ENCODE measurements at regions not wholly inside any gene's neighbourhood (a gene's known extent, or its start where the extent isn't known, plus 50 kb on each side); places are given as distances from the start of the nearest gene placed in this dataset.

DNA sequence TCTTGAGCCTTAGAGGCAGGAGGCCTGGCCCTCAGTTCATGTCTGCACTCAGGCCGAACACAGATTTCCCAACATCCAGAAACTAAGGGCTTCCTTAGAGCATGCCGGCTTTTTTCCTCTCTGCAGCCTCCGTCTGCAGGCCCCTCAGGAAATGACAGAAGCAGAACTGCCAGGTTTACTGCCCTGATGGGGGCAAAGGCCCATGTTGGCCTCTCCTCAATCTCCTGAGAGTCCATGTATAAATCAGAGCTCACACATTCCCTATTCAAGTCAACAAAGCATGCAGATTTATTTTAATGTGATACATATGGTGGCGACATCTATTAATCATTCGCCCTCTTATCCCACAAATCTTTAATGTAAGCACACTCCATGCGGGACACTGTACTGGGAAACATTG, 475.6 kb upstream of the HS6ST1 start:
- H3K9me1 ChIP-seq (ENCODE audit: control insufficient read depth, extremely low read depth, insufficient read depth, low read length), result no peaks in the 10 kb centered on the region
- no peak for TF ChIP-seq EZH2 (IDR thresholded peaks at IDR 0.05; ENCODE audit: low read length)
- TF ChIP-seq CTCF (optimal IDR thresholded peaks at IDR 0.05 in 1 of 3, IDR thresholded peaks at IDR 0.05 in 1 of 3, conservative IDR thresholded peaks at IDR 0.05 in 1 of 3; ENCODE audit: extremely low read depth in 1 of 3, insufficient read depth in 2 of 3, low read length in 3 of 3), result no peak
- H3K27ac ChIP-seq (ENCODE audit: control insufficient read depth, insufficient read depth, low read length), result no peak overlapping the region
- H3K9me3 ChIP-seq (ENCODE audit: control insufficient read depth, low read depth, low read length), result no peaks in the 10 kb centered on the region
- H3K4me1 ChIP-seq (ENCODE audit: control insufficient read depth, extremely low read depth, insufficient read depth, low read length), result peaks cover 4% of the 10 kb centered on the region
- H2AFZ ChIP-seq (ENCODE audit: control insufficient read depth, low read length), result no peak overlapping the region
- H3K27me3 ChIP-seq (ENCODE audit: control insufficient read depth, extremely low read depth, insufficient read depth, low read length), result peaks cover 3% of the 10 kb centered on the region
- no peaks in the 10 kb centered on the region for H3K79me2 ChIP-seq (ENCODE audit: control insufficient read depth, insufficient read depth, low read length)
- no peaks in the 10 kb centered on the region for H4K20me1 ChIP-seq (ENCODE audit: control insufficient read depth, extremely low read depth, insufficient read depth, low read length)
- DNase-seq (ENCODE audit: low read depth, low spot score), result no peak
- H3K4me2 ChIP-seq (ENCODE audit: control insufficient read depth, extremely low read depth, insufficient read depth, low read depth, low read length), result no peak overlapping the region
- FAIRE-seq, result no peak
- H3K4me3 ChIP-seq (ENCODE audit: control insufficient read depth in 2 of 3, extremely low read depth in 1 of 3, insufficient read depth in 2 of 3, low read depth in 1 of 3, low read length in 3 of 3), result no peak overlapping the region
- H3K9ac ChIP-seq (ENCODE audit: control insufficient read depth, extremely low read depth, insufficient read depth, low read length), result no peak overlapping the region
- H3K36me3 ChIP-seq (ENCODE audit: control insufficient read depth in 2 of 2, extremely low read depth in 1 of 2, insufficient read depth in 2 of 2, low read length in 2 of 2), result no peaks in the 10 kb centered on the region
- dilution Hi-C loops (cut with MboI; ENCODE audit: extremely low pct_ligation_motif_present, low sequenced_read_pairs), result no loop called here

DNA sequence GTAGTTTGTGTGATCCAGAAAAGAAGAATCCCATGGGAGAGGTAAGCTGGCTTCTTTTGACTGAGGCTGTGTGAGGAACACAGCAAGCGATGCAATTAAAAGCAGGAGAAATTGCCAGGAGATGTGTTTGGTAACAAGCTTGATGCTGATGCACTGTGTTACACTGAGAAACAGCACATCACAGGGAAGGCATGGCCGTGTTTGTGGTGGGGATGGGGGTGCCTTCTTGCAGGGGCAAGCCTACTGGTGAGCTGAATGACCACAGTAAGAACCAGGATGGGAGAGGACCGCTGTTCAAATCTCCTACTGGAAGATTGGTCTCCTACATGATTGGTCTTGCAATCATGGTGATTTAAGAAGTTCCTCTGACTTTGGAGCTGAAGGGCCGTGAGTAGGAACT, 477.7 kb upstream of the HS6ST1 start:
- dilution Hi-C loops (cut with MboI; ENCODE audit: extremely low pct_ligation_motif_present, low sequenced_read_pairs), result no loop called here
- DNase-seq (ENCODE audit: low read depth, low spot score), result no peak

More for the DNA sequence above, 477.7 kb upstream of the HS6ST1 start:
- TF ChIP-seq CTCF (optimal IDR thresholded peaks at IDR 0.05 in 1 of 3, IDR thresholded peaks at IDR 0.05 in 1 of 3, conservative IDR thresholded peaks at IDR 0.05 in 1 of 3; ENCODE audit: extremely low read depth in 1 of 3, insufficient read depth in 2 of 3, low read length in 3 of 3) (no peak), EZH2 (IDR thresholded peaks at IDR 0.05; ENCODE audit: low read length) (no peak)
- Histone ChIP-seq H3K4me3 (ENCODE audit: control insufficient read depth in 2 of 3, extremely low read depth in 1 of 3, insufficient read depth in 2 of 3, low read depth in 1 of 3, low read length in 3 of 3) (no peak overlapping the region), H3K4me2 (ENCODE audit: control insufficient read depth, extremely low read depth, insufficient read depth, low read depth, low read length) (no peak overlapping the region), H2AFZ (ENCODE audit: control insufficient read depth, low read length) (no peak overlapping the region), H3K9ac (ENCODE audit: control insufficient read depth, extremely low read depth, insufficient read depth, low read length) (no peak overlapping the region), H3K36me3 (ENCODE audit: control insufficient read depth in 2 of 2, extremely low read depth in 1 of 2, insufficient read depth in 2 of 2, low read length in 2 of 2) (no peaks in the 10 kb centered on the region), H3K79me2 (ENCODE audit: control insufficient read depth, insufficient read depth, low read length) (no peaks in the 10 kb centered on the region), H3K4me1 (ENCODE audit: control insufficient read depth, extremely low read depth, insufficient read depth, low read length) (peaks cover 4% of the 10 kb centered on the region), H3K27me3 (ENCODE audit: control insufficient read depth, extremely low read depth, insufficient read depth, low read length) (no peaks in the 10 kb centered on the region), H4K20me1 (ENCODE audit: control insufficient read depth, extremely low read depth, insufficient read depth, low read length) (no peaks in the 10 kb centered on the region), H3K9me1 (ENCODE audit: control insufficient read depth, extremely low read depth, insufficient read depth, low read length) (no peaks in the 10 kb centered on the region), H3K27ac (ENCODE audit: control insufficient read depth, insufficient read depth, low read length) (no peak overlapping the region), H3K9me3 (ENCODE audit: control insufficient read depth, low read depth, low read length) (no peaks in the 10 kb centered on the region)
- FAIRE-seq, result no peak
